Mesenchymal stem cell (in vitro differentiated cells and primary cell): ENCODE measurements at regions not wholly inside any gene's neighbourhood (a gene's known extent, or its start where the extent isn't known, plus 50 kb on each side); places are given as distances from the start of the nearest gene placed in this dataset.
A peak's percentile ranks its signal among the peaks of the same experiment; 100 is the strongest.

Experiments used
- DNase-seq: peaks from one replicate; pipeline ENCODE4 v3.0.0-alpha.2; 2013
- H2AFZ ChIP-seq: one replicate; pipeline ENCODE4 v1.6.1; 2013; ENCODE audit warnings: low read depth, mild to moderate bottlenecking, control low read depth, inconsistent platforms, low read length, moderate library complexity
- H2AK5ac ChIP-seq: 2 replicates; pipeline ENCODE4 v1.6.1; 2013; ENCODE audit warnings: low read length, moderate library complexity, mild to moderate bottlenecking, inconsistent platforms; ENCODE audit not compliant: severe bottlenecking
- H2BK120ac ChIP-seq: one replicate; pipeline ENCODE4 v1.6.1; 2013; ENCODE audit warnings: low read depth, mild to moderate bottlenecking, inconsistent platforms, low read length, moderate library complexity
- H2BK12ac ChIP-seq, 2 experiments: one replicate each; pipeline ENCODE4 v1.6.1; 2013; ENCODE audit warnings: inconsistent platforms in 2 of 2, low read length in 2 of 2, mild to moderate bottlenecking in 2 of 2, moderate library complexity in 2 of 2, control low read depth in 1 of 2
- H2BK15ac ChIP-seq: one replicate; pipeline ENCODE4 v1.6.1; 2013; ENCODE audit warnings: mild to moderate bottlenecking, low read depth, inconsistent platforms; ENCODE audit not compliant: poor library complexity, severe bottlenecking
- H2BK5ac ChIP-seq: 2 replicates; pipeline ENCODE4 v1.6.1; 2013; ENCODE audit warnings: low read depth, mild to moderate bottlenecking, low read length, control low read depth, inconsistent platforms; ENCODE audit not compliant: poor library complexity, severe bottlenecking
- H3K14ac ChIP-seq, 2 experiments: one replicate each; pipeline ENCODE4 v1.6.1; 2013; ENCODE audit warnings: inconsistent platforms in 2 of 2, low read length in 2 of 2, control low read depth in 1 of 2, mild to moderate bottlenecking in 1 of 2, moderate library complexity in 1 of 2
- H3K18ac ChIP-seq, 2 experiments: one replicate each; pipeline ENCODE4 v1.6.1; 2013; ENCODE audit warnings: inconsistent platforms in 2 of 2, low read length in 2 of 2, control low read depth in 1 of 2, low read depth in 1 of 2, mild to moderate bottlenecking in 1 of 2
- H3K23ac ChIP-seq, 2 experiments: one replicate each; pipeline ENCODE4 v1.6.1; 2013; ENCODE audit warnings: inconsistent platforms in 2 of 2, low read length in 2 of 2, mild to moderate bottlenecking in 2 of 2, moderate library complexity in 2 of 2, control low read depth in 1 of 2
- H3K27ac ChIP-seq: 2 replicates; pipeline ENCODE4 v1.5.1; 2013; ENCODE audit warnings: mild to moderate bottlenecking, moderate library complexity, low read length, control low read depth, inconsistent platforms; ENCODE audit not compliant: poor library complexity, severe bottlenecking
- H3K27me3 ChIP-seq, 2 experiments: 2 replicates each; pipeline versions ENCODE4 v1.6.1 to v1.7.0; 2013; ENCODE audit warnings: low read length in 2 of 2, mild to moderate bottlenecking in 2 of 2, moderate library complexity in 2 of 2, control low read depth in 1 of 2, inconsistent platforms in 1 of 2; ENCODE audit not compliant: control insufficient read depth in 1 of 2, insufficient read depth in 1 of 2
- H3K36me3 ChIP-seq, 2 experiments: 2 replicates each; pipeline versions ENCODE4 v1.6.1 to v1.7.0; 2013; ENCODE audit warnings: low read length in 2 of 2, control low read depth in 1 of 2, inconsistent platforms in 1 of 2, low read depth in 1 of 2, mild to moderate bottlenecking in 1 of 2; ENCODE audit not compliant: insufficient read depth in 2 of 2, control insufficient read depth in 1 of 2
- H3K4ac ChIP-seq, 2 experiments: one replicate each; pipeline ENCODE4 v1.6.1; 2013; ENCODE audit warnings: inconsistent platforms in 2 of 2, low read length in 2 of 2, mild to moderate bottlenecking in 2 of 2, moderate library complexity in 2 of 2, control low read depth in 1 of 2, low read depth in 1 of 2
- H3K4me1 ChIP-seq: 2 replicates; pipeline ENCODE4 v1.6.1; 2013; ENCODE audit warnings: low read depth, low read length, control low read depth; ENCODE audit not compliant: control insufficient read depth, insufficient read depth
- H3K4me2 ChIP-seq: 2 replicates; pipeline ENCODE4 v1.6.1; 2013; ENCODE audit warnings: low read length, mild to moderate bottlenecking, inconsistent platforms; ENCODE audit not compliant: poor library complexity, severe bottlenecking
- H3K4me3 ChIP-seq, 2 experiments: 2 replicates each; pipeline versions ENCODE4 v1.5.1 to v1.7.0; 2013; ENCODE audit warnings: low read length in 2 of 2, mild to moderate bottlenecking in 2 of 2, control low read depth in 1 of 2, low read depth in 1 of 2; ENCODE audit not compliant: insufficient read depth in 1 of 2
- H3K79me1 ChIP-seq: replicated peaks from 2 replicates; pipeline ENCODE4 v1.6.1; 2013; ENCODE audit warnings: mild to moderate bottlenecking, control low read depth, low read length, inconsistent platforms; ENCODE audit not compliant: poor library complexity, severe bottlenecking
- H3K9ac ChIP-seq: 2 replicates; pipeline ENCODE4 v1.7.0; 2013; ENCODE audit warnings: mild to moderate bottlenecking, low read length, moderate library complexity
- H3K9me3 ChIP-seq: 2 replicates; pipeline ENCODE4 v1.7.0; 2013; ENCODE audit warnings: mild to moderate bottlenecking, low read length; ENCODE audit not compliant: control insufficient read depth
- H4K8ac ChIP-seq: one replicate; pipeline ENCODE4 v1.6.1; 2013; ENCODE audit warnings: inconsistent platforms, mild to moderate bottlenecking, low read length, moderate library complexity
- H4K91ac ChIP-seq: one replicate; pipeline ENCODE4 v1.6.1; 2013; ENCODE audit warnings: mild to moderate bottlenecking, low read length, inconsistent platforms
- WGBS: methylation state at CpG from one replicate; pipeline ENCODE4 v1.1.7; 2013; ENCODE audit warnings: mixed read lengths; 5-methylcytosine and 5-hydroxymethylcytosine counted together

DNA sequence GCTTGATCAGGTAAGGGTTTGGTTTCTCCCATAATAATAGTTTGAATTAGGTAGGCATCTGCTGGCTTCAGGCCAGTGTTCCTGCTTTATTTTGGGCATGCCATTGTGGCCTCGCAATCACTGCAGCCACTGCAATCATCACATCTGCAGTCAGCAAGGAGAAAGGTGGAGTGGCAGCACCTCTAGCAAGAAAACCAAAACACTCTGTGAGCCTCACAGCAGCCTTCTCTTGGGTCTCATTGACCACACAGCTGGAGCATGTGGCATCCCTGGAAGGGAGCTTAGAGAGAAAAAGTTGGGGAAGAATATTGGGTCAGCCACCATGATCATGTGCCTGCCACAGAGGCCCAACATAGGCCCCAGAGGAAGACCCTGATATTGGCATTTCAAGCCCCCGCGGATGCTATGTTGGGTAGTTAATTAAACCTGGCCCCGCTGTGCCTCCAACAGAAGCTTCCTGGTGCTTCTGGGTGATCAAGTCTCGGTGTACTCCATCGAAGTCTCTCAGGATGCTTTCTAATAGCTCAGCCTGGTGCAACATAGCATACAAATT lies 158.0 kb upstream of the UBE2E1 start:
- Histone ChIP-seq H3K9ac (no peak overlapping the region), H3K4me2 (no peak overlapping the region), H3K4me1 (peaks cover 5% of the 10 kb centered on the region), H3K9me3 (no peaks in the 10 kb centered on the region), H2BK12ac (no peak overlapping the region), H2BK120ac (no peak overlapping the region), H3K36me3 (no peaks in the 10 kb centered on the region), H2BK15ac (no peak overlapping the region), H2BK5ac (no peak overlapping the region), H4K8ac (no peak overlapping the region), H3K27me3 (no peaks in the 10 kb centered on the region), H3K18ac (no peak overlapping the region), H3K27ac (no peak overlapping the region), H2AK5ac (no peak overlapping the region), H3K4ac (no peak overlapping the region), H3K79me1 (no peaks in the 10 kb centered on the region), H3K23ac (no peak overlapping the region), H3K14ac (no peak overlapping the region), H2AFZ (no peak overlapping the region), H3K4me3 (no peak overlapping the region), H4K91ac (no peak overlapping the region)
- 100% methylated on average over 5 of the region's 6 CpGs for WGBS
- DNase-seq, result no peak

DNA sequence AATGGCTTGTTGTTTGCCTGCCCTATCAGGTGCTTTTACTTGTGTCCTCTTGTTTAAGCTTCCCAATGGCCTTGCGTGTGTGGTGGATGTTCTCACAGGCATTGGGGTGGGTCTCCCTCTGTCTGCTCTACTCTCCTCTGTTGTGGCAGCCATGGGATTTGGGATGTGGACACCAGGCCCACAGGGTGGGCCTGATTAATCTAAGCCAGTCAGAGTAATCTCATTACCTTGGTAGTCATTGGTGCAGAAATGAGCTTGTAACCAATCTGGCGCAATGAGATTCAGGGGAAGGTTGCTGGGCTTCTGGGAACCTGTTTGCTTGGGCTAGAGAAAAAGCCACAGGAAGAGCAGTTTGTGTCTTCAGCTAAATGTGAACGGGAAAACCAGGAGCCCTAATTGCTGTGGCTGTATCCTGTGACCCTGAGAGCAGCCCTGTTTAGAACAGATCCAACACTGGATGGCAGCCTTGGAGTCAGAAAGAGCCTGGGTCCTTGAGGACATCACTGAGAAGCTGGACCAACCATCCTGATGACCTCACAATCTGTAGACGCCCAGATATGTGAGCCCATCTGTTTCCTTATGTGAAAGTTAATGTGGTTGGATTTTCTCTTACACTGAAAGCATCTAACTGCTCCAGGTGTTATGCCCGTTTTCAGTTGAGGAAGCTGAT lies 157.3 kb upstream of the UBE2E1 start:
- H3K9ac ChIP-seq, result no peak overlapping the region
- WGBS, result 81% methylated on average over 5 of the region's 5 CpGs
- no peak overlapping the region for H3K4ac ChIP-seq
- H2AK5ac ChIP-seq, result no peak overlapping the region
- H2BK12ac ChIP-seq, result no peak overlapping the region
- no peaks in the 10 kb centered on the region for H3K36me3 ChIP-seq
- H2BK120ac ChIP-seq, result no peak overlapping the region
- no peak overlapping the region for H3K18ac ChIP-seq
- peak; percentile 57 for DNase-seq
- H2BK15ac ChIP-seq, result no peak overlapping the region
- peaks cover 5% of the 10 kb centered on the region for H3K4me1 ChIP-seq
- no peak overlapping the region for H4K91ac ChIP-seq
- no peak overlapping the region for H3K4me2 ChIP-seq
- no peak overlapping the region for H3K4me3 ChIP-seq
- H2AFZ ChIP-seq, result no peak overlapping the region
- H3K23ac ChIP-seq, result no peak overlapping the region
- H3K27ac ChIP-seq, result no peak overlapping the region
- H3K14ac ChIP-seq, result no peak overlapping the region
- no peaks in the 10 kb centered on the region for H3K27me3 ChIP-seq
- no peak overlapping the region for H2BK5ac ChIP-seq
- H4K8ac ChIP-seq, result no peak overlapping the region
- no peaks in the 10 kb centered on the region for H3K9me3 ChIP-seq
- H3K79me1 ChIP-seq, result no peaks in the 10 kb centered on the region

DNA sequence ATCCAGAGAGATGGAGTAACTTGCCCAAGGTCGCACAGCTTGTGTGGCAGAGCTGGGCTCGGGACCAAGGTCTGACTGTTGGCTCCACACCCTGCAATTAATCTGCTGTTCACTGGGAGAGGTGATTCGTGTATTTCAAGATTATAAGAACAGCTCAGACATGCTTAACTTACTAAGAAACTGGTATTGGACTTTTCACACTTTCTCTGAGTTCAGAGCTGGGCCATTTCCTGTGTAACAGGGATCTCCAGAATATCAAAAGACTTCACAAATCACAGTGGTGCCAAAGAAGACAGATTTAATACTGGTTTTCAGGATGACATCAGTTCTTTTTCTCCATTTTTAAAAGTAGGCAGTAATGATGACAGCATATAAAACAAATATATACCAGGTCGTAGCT lies 156.8 kb upstream of the UBE2E1 start:
- Histone ChIP-seq H3K9me3 (no peaks in the 10 kb centered on the region), H3K23ac (no peak overlapping the region), H3K18ac (no peak overlapping the region), H3K4me2 (no peak overlapping the region), H3K27me3 (no peaks in the 10 kb centered on the region), H3K4me3 (no peak overlapping the region), H3K36me3 (no peaks in the 10 kb centered on the region), H2BK12ac (no peak overlapping the region), H2BK120ac (no peak overlapping the region), H3K79me1 (no peaks in the 10 kb centered on the region), H3K4me1 (peaks cover 5% of the 10 kb centered on the region), H2BK5ac (no peak overlapping the region), H2AK5ac (no peak overlapping the region), H4K91ac (no peak overlapping the region), H4K8ac (no peak overlapping the region), H3K14ac (no peak overlapping the region), H2BK15ac (no peak overlapping the region), H2AFZ (no peak overlapping the region), H3K4ac (no peak overlapping the region), H3K27ac (no peak overlapping the region), H3K9ac (peak overlapping the region; percentile 2)
- 88% methylated on average over 1 of the region's 4 CpGs for WGBS
- DNase-seq, result no peak

DNA sequence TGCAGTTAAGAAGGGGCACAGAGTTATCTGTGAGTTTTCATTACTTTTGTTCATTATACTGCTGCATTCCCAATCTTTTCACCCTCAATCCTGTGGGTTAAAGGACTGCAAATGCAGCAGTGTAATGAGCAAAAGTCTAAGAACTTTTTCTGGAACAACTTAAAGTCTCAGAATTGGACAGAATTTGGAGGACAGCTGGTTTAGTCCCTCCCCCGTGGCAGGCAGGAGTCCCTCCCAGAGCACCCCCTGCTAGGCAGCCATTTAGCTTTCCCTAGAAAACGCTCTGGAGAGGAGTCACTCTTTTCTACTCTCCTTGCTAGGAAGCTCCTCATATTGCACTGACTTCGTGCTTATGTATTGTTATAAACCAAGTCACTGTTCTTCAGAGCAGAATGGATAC lies 156.3 kb upstream of the UBE2E1 start:
- H3K27me3 ChIP-seq, result no peaks in the 10 kb centered on the region
- H3K9me3 ChIP-seq, result no peaks in the 10 kb centered on the region
- H2BK120ac ChIP-seq, result no peak overlapping the region
- WGBS, result 49% methylated on average over 3 of the region's 3 CpGs
- no peaks in the 10 kb centered on the region for H3K36me3 ChIP-seq
- no peak overlapping the region for H2AFZ ChIP-seq
- no peak for DNase-seq
- H3K4me3 ChIP-seq, result no peak overlapping the region
- no peak overlapping the region for H3K18ac ChIP-seq
- H3K27ac ChIP-seq, result no peak overlapping the region
- H4K91ac ChIP-seq, result no peak overlapping the region
- H3K79me1 ChIP-seq, result no peaks in the 10 kb centered on the region
- H2BK15ac ChIP-seq, result no peak overlapping the region
- H4K8ac ChIP-seq, result peak overlapping the region; percentile 4
- H3K4me2 ChIP-seq, result no peak overlapping the region
- peaks cover 5% of the 10 kb centered on the region for H3K4me1 ChIP-seq
- no peak overlapping the region for H3K14ac ChIP-seq
- H2BK5ac ChIP-seq, result no peak overlapping the region
- peak overlapping the region; percentile 2 for H3K9ac ChIP-seq
- H3K23ac ChIP-seq, result no peak overlapping the region
- H2AK5ac ChIP-seq, result no peak overlapping the region
- no peak overlapping the region for H2BK12ac ChIP-seq
- H3K4ac ChIP-seq, result no peak overlapping the region
